H1 (cell line): ENCODE measurements at regions not wholly inside any gene's neighbourhood (a gene's known extent, or its start where the extent isn't known, plus 50 kb on each side); places are given as distances from the start of the nearest gene placed in this dataset.

Source experiments
- CEBPB ChIP-seq: IDR thresholded peaks from 2 replicates; pipeline ENCODE4 v1.6.1; 2012; ENCODE audit warnings: low read depth, low read length
- CREB1 ChIP-seq: IDR thresholded peaks from 2 replicates; pipeline ENCODE4 v1.6.1; 2012; ENCODE audit warnings: inconsistent platforms
- EGR1 ChIP-seq: IDR thresholded peaks from 2 replicates; pipeline ENCODE4 v1.6.1; 2011; ENCODE audit warnings: low read depth, low read length, borderline replicate concordance
- EP300 ChIP-seq, 2 experiments: IDR thresholded peaks; 1 replicate in 1 of 2; 2 replicates in 1 of 2; pipeline ENCODE4 v1.6.1; 2011 to 2012; ENCODE audit warnings: low read depth in 2 of 2, low read length in 2 of 2, mild to moderate bottlenecking in 2 of 2, borderline replicate concordance in 1 of 2, inconsistent platforms in 1 of 2, moderate library complexity in 1 of 2
- POLR2A ChIP-seq, 2 experiments: IDR thresholded peaks; 1 replicate in 1 of 2; 2 replicates in 1 of 2; pipeline ENCODE4 v1.6.1; 2011; ENCODE audit warnings: low read depth in 2 of 2, low read length in 2 of 2, mild to moderate bottlenecking in 2 of 2; ENCODE audit errors: control extremely low read depth in 1 of 2
- SP2 ChIP-seq: IDR thresholded peaks from 2 replicates; pipeline ENCODE4 v1.6.1; 2012; ENCODE audit warnings: mild to moderate bottlenecking, low read length, inconsistent platforms
- TF ChIP-seq, protein P1 (sequence below), 3 experiments: IDR thresholded peaks; 1 replicate in 2 of 3; 2 replicates in 1 of 3; pipeline versions ENCODE4 v1.5.1 to v1.6.1; 2011; ENCODE audit warnings: low read length in 3 of 3, mild to moderate bottlenecking in 3 of 3, inconsistent platforms in 2 of 3, low read depth in 1 of 3, moderate library complexity in 1 of 3; ENCODE audit not compliant: insufficient read depth in 1 of 3; ENCODE audit errors: control extremely low read depth in 1 of 3

DNA sequence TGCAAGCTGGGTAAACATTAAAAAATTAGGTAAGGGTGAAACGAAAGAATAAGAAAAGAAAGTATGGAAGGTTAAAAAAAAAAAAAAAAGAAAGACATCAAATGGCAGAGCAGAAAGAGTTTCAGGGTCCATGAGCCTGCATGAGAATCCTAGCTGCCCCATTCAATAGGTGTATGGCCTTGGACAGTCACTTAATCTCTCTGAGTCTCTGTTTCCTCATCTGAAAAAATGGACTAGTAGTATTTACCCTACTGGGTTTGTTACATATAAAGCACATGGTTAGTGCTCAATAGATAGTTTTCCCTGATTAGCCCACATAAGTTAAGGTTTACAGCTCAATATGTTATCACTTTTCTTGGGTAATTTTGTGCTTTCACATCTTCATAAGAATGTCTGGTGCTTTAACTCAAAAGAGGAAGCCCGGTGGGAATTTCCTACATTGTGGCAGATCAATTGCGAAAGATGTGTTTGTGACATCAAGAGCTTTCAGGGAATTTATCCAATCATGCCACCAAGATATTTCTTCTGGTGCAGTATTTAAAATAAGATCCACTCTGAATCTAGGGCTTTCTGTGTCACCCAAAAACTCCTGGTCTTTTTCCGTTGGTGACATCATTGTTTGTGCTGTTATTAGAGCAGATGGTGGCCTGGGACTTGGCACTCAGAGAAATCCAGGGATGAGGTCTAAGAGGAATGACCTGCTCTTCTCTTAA lies 57.2 kb upstream of the UBE2E1 start:
- TF ChIP-seq EP300 (IDR thresholded peaks at IDR 0.05; ENCODE audit: borderline replicate concordance in 1 of 2, low read depth in 2 of 2, low read length in 2 of 2), result no peak
- no peak for TF ChIP-seq CEBPB
- TF ChIP-seq CREB1, result no peak
- no peak for TF ChIP-seq EGR1
- TF ChIP-seq, protein P1, sequence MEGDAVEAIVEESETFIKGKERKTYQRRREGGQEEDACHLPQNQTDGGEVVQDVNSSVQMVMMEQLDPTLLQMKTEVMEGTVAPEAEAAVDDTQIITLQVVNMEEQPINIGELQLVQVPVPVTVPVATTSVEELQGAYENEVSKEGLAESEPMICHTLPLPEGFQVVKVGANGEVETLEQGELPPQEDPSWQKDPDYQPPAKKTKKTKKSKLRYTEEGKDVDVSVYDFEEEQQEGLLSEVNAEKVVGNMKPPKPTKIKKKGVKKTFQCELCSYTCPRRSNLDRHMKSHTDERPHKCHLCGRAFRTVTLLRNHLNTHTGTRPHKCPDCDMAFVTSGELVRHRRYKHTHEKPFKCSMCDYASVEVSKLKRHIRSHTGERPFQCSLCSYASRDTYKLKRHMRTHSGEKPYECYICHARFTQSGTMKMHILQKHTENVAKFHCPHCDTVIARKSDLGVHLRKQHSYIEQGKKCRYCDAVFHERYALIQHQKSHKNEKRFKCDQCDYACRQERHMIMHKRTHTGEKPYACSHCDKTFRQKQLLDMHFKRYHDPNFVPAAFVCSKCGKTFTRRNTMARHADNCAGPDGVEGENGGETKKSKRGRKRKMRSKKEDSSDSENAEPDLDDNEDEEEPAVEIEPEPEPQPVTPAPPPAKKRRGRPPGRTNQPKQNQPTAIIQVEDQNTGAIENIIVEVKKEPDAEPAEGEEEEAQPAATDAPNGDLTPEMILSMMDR (IDR thresholded peaks at IDR 0.05; ENCODE audit: control extremely low read depth in 1 of 3, insufficient read depth in 1 of 3, low read depth in 1 of 3, low read length in 3 of 3), result no peak
- TF ChIP-seq POLR2A (IDR thresholded peaks at IDR 0.05; ENCODE audit: control extremely low read depth in 1 of 2, low read depth in 2 of 2, low read length in 2 of 2), result no peak
- TF ChIP-seq SP2, result no peak
